ENCODE measurements at regions not wholly inside any gene's neighbourhood (a gene's known extent, or its start where the extent isn't known, plus 50 kb on each side); places are given as distances from the start of the nearest gene placed in this dataset.

DNA sequence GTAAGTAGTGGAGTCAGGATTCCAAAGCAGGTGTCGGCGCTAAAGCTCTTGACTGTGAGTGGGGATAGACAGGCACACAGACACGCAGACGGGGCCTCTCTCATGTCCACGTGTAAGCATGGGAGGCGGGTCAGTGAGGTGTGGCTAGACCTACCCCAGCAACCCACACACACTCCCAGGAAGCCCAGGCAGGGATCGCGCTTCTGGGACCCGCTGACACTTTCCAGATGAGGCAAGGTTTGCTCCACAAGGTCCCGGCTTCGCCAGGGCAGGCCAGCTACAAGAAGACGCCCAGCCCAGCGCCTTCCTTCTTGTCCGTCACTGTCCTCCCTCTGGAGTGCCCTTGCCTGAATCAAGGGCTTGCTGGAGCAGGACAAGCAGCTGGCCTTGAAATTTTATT lies 213.8 kb upstream of the RPL38 start:
- TF ChIP-seq EZH2 (IDR thresholded peaks at IDR 0.05) = no peak
- no peak for TF ChIP-seq POLR2AphosphoS5 (IDR thresholded peaks at IDR 0.05; ENCODE audit: borderline replicate concordance, low read depth, low read length)
- no peak for TF ChIP-seq FOXP2 (optimal IDR thresholded peaks at IDR 0.05; ENCODE audit: control extremely low read depth, extremely low read length, insufficient read depth)

All from SK-N-MC (cell line).